DOHH2 (cell line): ENCODE measurements at regions not wholly inside any gene's neighbourhood (a gene's known extent, or its start where the extent isn't known, plus 50 kb on each side); places are given as distances from the start of the nearest gene placed in this dataset.

Source experiments
- H3F3A ChIP-seq: fragments of 200-600 bp; sonication (generic), shearing (Covaris generic); 2 replicates; pipeline ENCODE4 v1.6.0; 2016; ENCODE audit warnings: antibody characterized with exemption, mild to moderate bottlenecking; ENCODE audit not compliant: control insufficient read depth, insufficient read depth
- H3K27ac ChIP-seq: fragments of 200-600 bp; sonication (generic); 2 replicates; pipeline ENCODE4 v1.5.1; 2014; ENCODE audit warnings: low read depth, mild to moderate bottlenecking, low read length, moderate library complexity
- H3K27me3 ChIP-seq: fragments of 200-600 bp; sonication (generic); 2 replicates; pipeline ENCODE4 v1.6.1; 2014; ENCODE audit warnings: mild to moderate bottlenecking, low read length, mixed read lengths; ENCODE audit not compliant: control insufficient read depth
- H3K36me3 ChIP-seq: fragments of 200-600 bp; sonication (generic); 2 replicates; pipeline ENCODE4 v1.6.1; 2014; ENCODE audit warnings: mild to moderate bottlenecking, low read length, moderate library complexity, mixed read lengths; ENCODE audit not compliant: control insufficient read depth
- H3K4me1 ChIP-seq: fragments of 200-600 bp; sonication (generic); 2 replicates; pipeline ENCODE4 v1.6.1; 2014; ENCODE audit warnings: mild to moderate bottlenecking, low read length, mixed read lengths; ENCODE audit not compliant: control insufficient read depth
- H3K4me2 ChIP-seq: fragments of 200-600 bp; sonication (generic); 2 replicates; pipeline ENCODE4 v1.6.0; 2014; ENCODE audit warnings: mild to moderate bottlenecking, low read length, moderate library complexity
- H3K4me3 ChIP-seq: fragments of 200-600 bp; sonication (generic); 2 replicates; pipeline ENCODE4 v1.5.1; 2014; ENCODE audit warnings: mild to moderate bottlenecking, low read length, mixed read lengths
- H3K79me2 ChIP-seq: fragments of 200-600 bp; sonication (generic); 2 replicates; pipeline ENCODE4 v1.6.1; 2014; ENCODE audit warnings: mild to moderate bottlenecking, low read length, mixed read lengths; ENCODE audit not compliant: control insufficient read depth
- H3K9me2 ChIP-seq: fragments of 200-600 bp; sonication (generic); replicated peaks from 2 replicates; pipeline ENCODE4 v1.6.1; 2014; ENCODE audit warnings: mild to moderate bottlenecking, low read length, mixed read lengths; ENCODE audit not compliant: control insufficient read depth
- H3K9me3 ChIP-seq: fragments of 200-600 bp; sonication (generic); 2 replicates; pipeline ENCODE4 v1.6.1; 2014; ENCODE audit warnings: antibody characterized with exemption, low read length, mixed read lengths; ENCODE audit not compliant: control insufficient read depth, insufficient read depth
- H4K20me1 ChIP-seq: fragments of 200-600 bp; sonication (generic); 2 replicates; pipeline ENCODE4 v1.6.0; 2014; ENCODE audit warnings: low read depth, mild to moderate bottlenecking, antibody characterized with exemption, low read length, moderate library complexity; ENCODE audit not compliant: control insufficient read depth, insufficient read depth
- CTCF ChIP-seq: fragments of 200-600 bp; sonication (generic); IDR thresholded peaks from one replicate; pipeline ENCODE4 v1.5.1; 2014; ENCODE audit warnings: antibody characterized with exemption, mild to moderate bottlenecking, low read depth, low read length; ENCODE audit not compliant: poor library complexity, severe bottlenecking
- EZH2phosphoT487 ChIP-seq: fragments of 200-600 bp; sonication (generic); IDR thresholded peaks from 2 replicates; pipeline ENCODE4 v1.6.1; 2017; ENCODE audit warnings: borderline replicate concordance, mild to moderate bottlenecking, antibody characterized with exemption, low read length, moderate library complexity, mixed read lengths

- no peaks in the 10 kb centered on the region for H3K9me2 ChIP-seq
- H3K36me3 ChIP-seq = no peaks in the 10 kb centered on the region
- peaks cover 4% of the 10 kb centered on the region; the same call in 1 of the 2 replicates for H3K4me1 ChIP-seq
- TF ChIP-seq CTCF (no peak), EZH2phosphoT487 (no peak)
- no peaks in the 10 kb centered on the region for H4K20me1 ChIP-seq
- H3K4me2 ChIP-seq = no peak overlapping the region
- no peak overlapping the region for H3K27ac ChIP-seq
- no peaks in the 10 kb centered on the region for H3K79me2 ChIP-seq
- no peaks in the 10 kb centered on the region for H3F3A ChIP-seq
- H3K9me3 ChIP-seq = no peaks in the 10 kb centered on the region
- no peak overlapping the region for H3K4me3 ChIP-seq
- no peaks in the 10 kb centered on the region for H3K27me3 ChIP-seq
Observed at GRCh38 chr6:113694278-113695077, 162.7 kb upstream of the MARCKS start.

- H3F3A ChIP-seq = no peaks in the 10 kb centered on the region
- H3K4me3 ChIP-seq = no peak overlapping the region
- H3K4me2 ChIP-seq = no peak overlapping the region
- H3K27ac ChIP-seq = no peak overlapping the region
- no peaks in the 10 kb centered on the region for H3K36me3 ChIP-seq
- TF ChIP-seq CTCF (no peak), EZH2phosphoT487 (no peak)
- H3K79me2 ChIP-seq = no peaks in the 10 kb centered on the region
- no peaks in the 10 kb centered on the region for H4K20me1 ChIP-seq
- no peaks in the 10 kb centered on the region for H3K9me2 ChIP-seq
- H3K9me3 ChIP-seq = no peaks in the 10 kb centered on the region
- peaks cover 4% of the 10 kb centered on the region; the same call in 1 of the 2 replicates for H3K4me1 ChIP-seq
- H3K27me3 ChIP-seq = no peaks in the 10 kb centered on the region
Observed at GRCh38 chr6:113695516-113695915, 161.6 kb upstream of the MARCKS start.

- Histone ChIP-seq H3K36me3 (no peaks in the 10 kb centered on the region), H3K4me1 (peaks cover 4% of the 10 kb centered on the region; the same call in 1 of the 2 replicates), H3K4me3 (no peak overlapping the region), H4K20me1 (no peaks in the 10 kb centered on the region), H3K4me2 (no peak overlapping the region), H3K9me2 (no peaks in the 10 kb centered on the region), H3K27me3 (no peaks in the 10 kb centered on the region), H3K27ac (no peak overlapping the region), H3K79me2 (no peaks in the 10 kb centered on the region), H3F3A (no peaks in the 10 kb centered on the region), H3K9me3 (no peaks in the 10 kb centered on the region)
- TF ChIP-seq EZH2phosphoT487 (no peak), CTCF (no peak)
Observed at GRCh38 chr6:113696960-113697359, 160.2 kb upstream of the MARCKS start.
